Uterus (tissue), 2 donors: ENCODE measurements at regions not wholly inside any gene's neighbourhood (a gene's known extent, or its start where the extent isn't known, plus 50 kb on each side); places are given as distances from the start of the nearest gene placed in this dataset.

Source experiments
- POLR2A ChIP-seq, 2 donors: fragments of 450-650 bp; IDR thresholded peaks; one replicate each; pipeline ENCODE4 v1.6.1; 2016; ENCODE audit warnings: antibody characterized with exemption in 2 of 2, mild to moderate bottlenecking in 1 of 2, moderate library complexity in 1 of 2
- TF ChIP-seq, protein P1 (sequence below), 4 experiments: fragments of 200-600 bp in 2 of 4; fragments of 450-650 bp in 2 of 4; sonication (generic) in 2 of 4; IDR thresholded peaks; one replicate each; pipeline ENCODE4 v1.5.1; 2016 to 2019; ENCODE audit warnings: antibody characterized with exemption in 4 of 4, mild to moderate bottlenecking in 2 of 4, moderate library complexity in 1 of 4

DNA sequence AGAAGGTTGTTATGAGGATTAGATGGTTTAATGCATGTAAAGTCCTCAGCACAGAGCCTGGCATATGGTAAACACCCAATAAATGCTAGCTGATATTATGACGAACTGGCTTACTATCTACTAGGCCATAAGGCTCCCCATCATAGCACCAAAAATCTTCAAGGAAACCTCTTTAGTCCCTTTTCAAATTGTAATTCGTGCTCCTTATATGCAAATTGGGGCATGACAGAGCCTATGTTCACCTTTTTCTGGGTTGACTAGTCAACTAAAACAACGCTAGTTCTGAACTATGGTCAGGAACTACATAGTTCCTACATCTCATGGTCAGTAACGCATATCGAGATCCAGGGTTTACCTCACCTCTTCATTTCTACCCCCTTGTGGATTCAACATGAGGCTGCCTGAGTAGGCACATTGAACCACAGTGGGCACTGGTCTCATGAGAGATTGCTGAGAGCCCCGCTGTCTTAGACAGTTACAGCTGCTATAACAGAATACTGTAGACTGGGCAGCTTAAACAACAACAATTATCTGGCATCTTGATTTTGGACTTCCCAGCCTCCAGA is 97.2 kb upstream of the TNFAIP3 start:
- TF ChIP-seq, protein P1, sequence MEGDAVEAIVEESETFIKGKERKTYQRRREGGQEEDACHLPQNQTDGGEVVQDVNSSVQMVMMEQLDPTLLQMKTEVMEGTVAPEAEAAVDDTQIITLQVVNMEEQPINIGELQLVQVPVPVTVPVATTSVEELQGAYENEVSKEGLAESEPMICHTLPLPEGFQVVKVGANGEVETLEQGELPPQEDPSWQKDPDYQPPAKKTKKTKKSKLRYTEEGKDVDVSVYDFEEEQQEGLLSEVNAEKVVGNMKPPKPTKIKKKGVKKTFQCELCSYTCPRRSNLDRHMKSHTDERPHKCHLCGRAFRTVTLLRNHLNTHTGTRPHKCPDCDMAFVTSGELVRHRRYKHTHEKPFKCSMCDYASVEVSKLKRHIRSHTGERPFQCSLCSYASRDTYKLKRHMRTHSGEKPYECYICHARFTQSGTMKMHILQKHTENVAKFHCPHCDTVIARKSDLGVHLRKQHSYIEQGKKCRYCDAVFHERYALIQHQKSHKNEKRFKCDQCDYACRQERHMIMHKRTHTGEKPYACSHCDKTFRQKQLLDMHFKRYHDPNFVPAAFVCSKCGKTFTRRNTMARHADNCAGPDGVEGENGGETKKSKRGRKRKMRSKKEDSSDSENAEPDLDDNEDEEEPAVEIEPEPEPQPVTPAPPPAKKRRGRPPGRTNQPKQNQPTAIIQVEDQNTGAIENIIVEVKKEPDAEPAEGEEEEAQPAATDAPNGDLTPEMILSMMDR (IDR thresholded peaks at IDR 0.05) = no peak
- no peak for TF ChIP-seq POLR2A (IDR thresholded peaks at IDR 0.05)
